Astrocyte of the cerebellum (primary cell): ENCODE measurements at regions not wholly inside any gene's neighbourhood (a gene's known extent, or its start where the extent isn't known, plus 50 kb on each side); places are given as distances from the start of the nearest gene placed in this dataset.
A peak's percentile ranks its signal among the peaks of the same experiment; 100 is the strongest.
"Not testable (repeated sequence)": the region's sequence is repeated elsewhere in the genome, so short reads cannot be mapped to it uniquely, and the experiment has no call there.

Experiments used
- DNase-seq: peaks from one replicate; pipeline ENCODE4 v3.0.0-alpha.2; 2011; ENCODE audit warnings: low read depth
- H3K4me3 ChIP-seq: 2 replicates; pipeline ENCODE4 v1.5.1; 2011; ENCODE audit warnings: mild to moderate bottlenecking, low read depth, low read length, moderate library complexity
- CTCF ChIP-seq: IDR thresholded peaks from 2 replicates; pipeline ENCODE4 v1.5.1; 2012; ENCODE audit warnings: low read length, low read depth, moderate library complexity, mild to moderate bottlenecking; ENCODE audit errors: missing control alignments
- in situ Hi-C: cut with HindIII; loops from 2 replicates; pipeline ENCODE4 v1.10.0; 2017; ENCODE audit warnings: low sequenced_read_pairs

- in situ Hi-C loops = no loop called here
- DNase-seq = no peak
- H3K4me3 ChIP-seq = peak overlapping the region; percentile 49
- no peak for TF ChIP-seq CTCF
These were observed 413.0 kb upstream of the ESRRG start for GRCh38 chr1:217135987-217136894.

- DNase-seq = no peak
- peak overlapping the region; percentile 49 for H3K4me3 ChIP-seq
- no peak for TF ChIP-seq CTCF
These were observed 412.3 kb upstream of the ESRRG start for GRCh38 chr1:217135569-217135915.

GRCh38 chr1:217134857-217135568 is 411.8 kb upstream of the ESRRG start:
- peak overlapping the region; percentile 49 for H3K4me3 ChIP-seq
- in situ Hi-C loops = no loop called here
- TF ChIP-seq CTCF = no peak
- DNase-seq = no peak

More at GRCh38 chr1:217135569-217135915, 412.3 kb upstream of the ESRRG start:
- in situ Hi-C loops = no loop called here

GRCh38 chr1:217133958-217134856 is 411.0 kb upstream of the ESRRG start:
- no peak for DNase-seq
- in situ Hi-C loops = no loop called here
- peak overlapping the region; percentile 49 for H3K4me3 ChIP-seq
- TF ChIP-seq CTCF = no peak

GRCh38 chr1:217133092-217133491 is 409.9 kb upstream of the ESRRG start:
- no peak overlapping the region for H3K4me3 ChIP-seq
- TF ChIP-seq CTCF = no peak
- no peak for DNase-seq
- in situ Hi-C loops = no loop called here

GRCh38 chr1:217123340-217123739 is 400.1 kb upstream of the ESRRG start:
- H3K4me3 ChIP-seq, DNase-seq, in situ Hi-C loops: not testable (repeated sequence)
